Progenitor cell of endocrine pancreas (in vitro differentiated cells): ENCODE measurements at regions not wholly inside any gene's neighbourhood (a gene's known extent, or its start where the extent isn't known, plus 50 kb on each side); places are given as distances from the start of the nearest gene placed in this dataset.

ENCODE experiments used
- DNase-seq: peaks from one replicate; pipeline ENCODE4 v3.0.0; 2021; ENCODE audit warnings: low spot score; ENCODE audit not compliant: unreplicated experiment
- H3K27ac Mint-ChIP-seq: 2 replicates; pipeline ENCODE4 v1.8.0; 2021; ENCODE audit warnings: mild to moderate bottlenecking, moderate library complexity, mixed read lengths
- H3K27me3 Mint-ChIP-seq: 2 replicates; pipeline ENCODE4 v1.8.0; 2021; ENCODE audit warnings: mixed read lengths
- H3K36me3 Mint-ChIP-seq: 2 replicates; pipeline ENCODE4 v1.8.0; 2022; ENCODE audit warnings: mixed read lengths; ENCODE audit not compliant: insufficient read depth
- H3K4me1 Mint-ChIP-seq: 2 replicates; pipeline ENCODE4 v1.8.0; 2021; ENCODE audit warnings: low read depth, mixed read lengths
- H3K4me3 Mint-ChIP-seq: 2 replicates; pipeline ENCODE4 v1.8.0; 2021; ENCODE audit warnings: low read depth, mild to moderate bottlenecking, moderate library complexity, mixed read lengths
- H3K9me3 Mint-ChIP-seq: 2 replicates; pipeline ENCODE4 v1.8.0; 2021; ENCODE audit warnings: low read depth, mixed read lengths
- TF ChIP-seq, protein P1 (sequence below): fragments of 200-600 bp; sonication (generic); IDR thresholded peaks from one replicate; pipeline ENCODE4 v1.5.0; 2021; ENCODE audit warnings: antibody characterized with exemption, mild to moderate bottlenecking; ENCODE audit not compliant: unreplicated experiment

DNA sequence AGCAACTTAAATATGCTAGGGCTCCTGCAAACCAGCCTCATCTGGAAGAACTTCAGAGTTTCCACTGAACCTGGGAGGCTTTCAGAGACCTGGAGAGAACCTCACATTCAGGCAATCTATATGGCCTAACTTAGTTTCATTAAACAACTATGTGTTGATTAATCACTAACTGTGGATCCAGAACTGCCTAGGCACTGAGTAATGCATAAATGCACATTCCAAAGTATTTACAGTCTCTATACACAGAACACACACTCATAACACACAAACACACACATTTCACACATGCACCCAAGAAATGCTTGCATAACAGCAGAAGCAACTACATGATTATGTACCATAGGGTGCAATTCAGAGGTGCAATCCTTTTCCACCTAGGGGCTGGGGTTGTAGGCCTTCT, 552.8 kb downstream of the BCL11A start:
- Mint-ChIP-seq H3K4me1 (peaks cover 4% of the 10 kb centered on the region), H3K4me3 (no peak overlapping the region), H3K27me3 (no peaks in the 10 kb centered on the region), H3K9me3 (no peaks in the 10 kb centered on the region), H3K27ac (no peak overlapping the region), H3K36me3 (no peaks in the 10 kb centered on the region)
- DNase-seq, result no peak
- TF ChIP-seq, protein P1, sequence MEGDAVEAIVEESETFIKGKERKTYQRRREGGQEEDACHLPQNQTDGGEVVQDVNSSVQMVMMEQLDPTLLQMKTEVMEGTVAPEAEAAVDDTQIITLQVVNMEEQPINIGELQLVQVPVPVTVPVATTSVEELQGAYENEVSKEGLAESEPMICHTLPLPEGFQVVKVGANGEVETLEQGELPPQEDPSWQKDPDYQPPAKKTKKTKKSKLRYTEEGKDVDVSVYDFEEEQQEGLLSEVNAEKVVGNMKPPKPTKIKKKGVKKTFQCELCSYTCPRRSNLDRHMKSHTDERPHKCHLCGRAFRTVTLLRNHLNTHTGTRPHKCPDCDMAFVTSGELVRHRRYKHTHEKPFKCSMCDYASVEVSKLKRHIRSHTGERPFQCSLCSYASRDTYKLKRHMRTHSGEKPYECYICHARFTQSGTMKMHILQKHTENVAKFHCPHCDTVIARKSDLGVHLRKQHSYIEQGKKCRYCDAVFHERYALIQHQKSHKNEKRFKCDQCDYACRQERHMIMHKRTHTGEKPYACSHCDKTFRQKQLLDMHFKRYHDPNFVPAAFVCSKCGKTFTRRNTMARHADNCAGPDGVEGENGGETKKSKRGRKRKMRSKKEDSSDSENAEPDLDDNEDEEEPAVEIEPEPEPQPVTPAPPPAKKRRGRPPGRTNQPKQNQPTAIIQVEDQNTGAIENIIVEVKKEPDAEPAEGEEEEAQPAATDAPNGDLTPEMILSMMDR, result no peak

DNA sequence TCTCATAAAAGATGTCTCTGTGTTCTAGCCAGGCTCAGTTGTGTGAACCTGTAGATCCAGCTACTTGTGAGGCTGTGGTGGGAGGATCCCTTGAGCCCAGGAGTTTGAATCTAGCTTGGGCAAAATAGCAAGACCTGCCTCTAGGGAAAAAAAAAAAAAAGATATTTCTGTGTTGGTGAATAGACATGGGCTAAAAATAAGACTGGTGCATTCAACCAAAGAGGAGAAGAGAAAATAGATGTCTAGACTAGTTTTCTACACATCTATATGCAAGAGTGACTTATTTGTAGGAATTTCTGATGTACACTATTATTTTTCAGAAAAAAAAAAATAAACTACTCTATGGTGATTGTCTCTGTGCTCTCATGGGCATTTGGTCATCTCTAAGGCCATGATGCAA, 555.1 kb downstream of the BCL11A start:
- peaks cover 4% of the 10 kb centered on the region for H3K4me1 Mint-ChIP-seq
- no peak for DNase-seq
- H3K9me3 Mint-ChIP-seq, result no peaks in the 10 kb centered on the region
- H3K27ac Mint-ChIP-seq, result no peak overlapping the region
- TF ChIP-seq, protein P1, result no peak
- no peaks in the 10 kb centered on the region for H3K36me3 Mint-ChIP-seq
- no peaks in the 10 kb centered on the region for H3K27me3 Mint-ChIP-seq
- H3K4me3 Mint-ChIP-seq, result no peak overlapping the region

GRCh38 chr2:59997371-59997770, 556.1 kb downstream of the BCL11A start:
- Mint-ChIP-seq H3K36me3 (no peaks in the 10 kb centered on the region), H3K27ac (no peak overlapping the region), H3K9me3 (no peaks in the 10 kb centered on the region), H3K4me1 (no peaks in the 10 kb centered on the region), H3K27me3 (no peaks in the 10 kb centered on the region), H3K4me3 (no peak overlapping the region)
- no peak for DNase-seq
- TF ChIP-seq, protein P1, result no peak

GRCh38 chr2:59996855-59997254, 556.6 kb downstream of the BCL11A start:
- no peaks in the 10 kb centered on the region for H3K27me3 Mint-ChIP-seq
- H3K36me3 Mint-ChIP-seq, result no peaks in the 10 kb centered on the region
- TF ChIP-seq, protein P1, result no peak
- H3K4me1 Mint-ChIP-seq, result no peaks in the 10 kb centered on the region
- no peak overlapping the region for H3K27ac Mint-ChIP-seq
- H3K9me3 Mint-ChIP-seq, result no peaks in the 10 kb centered on the region
- H3K4me3 Mint-ChIP-seq, result no peak overlapping the region
- DNase-seq, result no peak

DNA sequence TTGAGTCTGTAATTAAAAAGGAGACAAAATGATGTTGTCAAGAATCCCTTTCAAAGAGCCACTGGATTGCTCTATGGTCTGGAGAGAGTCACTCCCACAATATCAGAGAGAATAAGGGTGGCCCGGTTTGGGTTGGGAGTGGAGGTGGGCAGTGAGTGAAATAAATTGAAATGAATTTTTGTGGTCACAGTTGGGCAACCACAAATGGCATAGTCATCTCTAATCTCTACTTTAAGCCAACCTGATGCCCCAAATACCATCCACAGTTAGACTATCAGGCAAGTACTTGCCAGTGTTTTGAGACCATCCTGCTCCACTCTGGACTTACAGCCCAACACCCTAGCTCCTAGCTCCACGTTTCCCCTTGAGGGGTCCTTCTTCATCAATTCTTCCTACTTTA, 559.7 kb downstream of the BCL11A start:
- Mint-ChIP-seq H3K4me3 (no peak overlapping the region), H3K36me3 (no peaks in the 10 kb centered on the region), H3K27me3 (peaks cover 3% of the 10 kb centered on the region), H3K4me1 (no peaks in the 10 kb centered on the region), H3K9me3 (no peaks in the 10 kb centered on the region), H3K27ac (no peak overlapping the region)
- TF ChIP-seq, protein P1, result no peak
- DNase-seq, result no peak
